ENCODE measurements at regions not wholly inside any gene's neighbourhood (a gene's known extent, or its start where the extent isn't known, plus 50 kb on each side); places are given as distances from the start of the nearest gene placed in this dataset.

DNA sequence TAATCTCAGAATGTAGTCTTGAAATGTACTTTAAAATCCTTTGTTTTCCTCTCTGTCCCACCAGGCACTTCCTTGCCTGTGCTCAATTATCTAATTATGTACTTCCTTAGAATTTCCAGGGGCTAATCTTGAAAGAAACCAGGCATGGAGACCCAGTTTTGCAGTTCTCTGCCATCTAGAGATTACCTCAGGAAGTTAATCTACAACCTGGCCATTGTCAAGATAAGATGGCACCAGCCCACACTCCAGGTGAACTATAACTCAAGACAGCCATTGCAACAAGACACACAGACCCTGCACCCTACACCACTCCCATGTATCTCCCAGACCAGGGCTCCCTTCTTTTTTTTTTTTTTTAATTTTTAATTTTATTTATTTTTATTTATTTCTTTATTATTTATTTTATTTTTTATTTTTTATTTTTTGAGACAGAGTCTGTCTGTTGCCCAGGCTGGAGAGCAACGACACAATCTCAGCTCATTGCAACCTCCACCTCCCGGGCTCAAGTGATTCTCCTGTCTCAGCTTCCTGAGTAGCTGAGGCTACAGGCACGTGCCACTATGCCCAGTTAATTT, 85.9 kb upstream of the TRIM24 start:
- in situ Hi-C loops (cut with MboI) = no loop called here
- FAIRE-seq (no peak), ATAC-seq (no peak), DNase-seq (ENCODE audit: low read depth, low spot score) (no peak)
- no peaks in the 10 kb centered on the region for H3K36me3 ChIP-seq (ENCODE audit: control insufficient read depth in 2 of 2, insufficient read depth in 2 of 2, low read length in 1 of 2)
- H3K4me1 ChIP-seq (ENCODE audit: control insufficient read depth, insufficient read depth, low read length) = no peaks in the 10 kb centered on the region
- H3K9me3 ChIP-seq (replicated peaks; ENCODE audit: control insufficient read depth, insufficient read depth, low read length) = no peaks in the 10 kb centered on the region; the same call in 2 of the 3 replicates
- BruUV-seq (replicated peaks) = no TSS peak
- ChIA-PET CTCF (no interaction called here), POLR2A (interaction anchor here (0.7 kb wide), 1 partner anchor 421 kb away, joined by 4 read pairs; no protein-coding TSS in a partner anchor), RAD21 (ENCODE audit: unreplicated experiment) (no interaction called here), SMC1A (ENCODE audit: uncharacterized antibody, unreplicated experiment) (no interaction called here)
- H4K20me1 ChIP-seq (ENCODE audit: control insufficient read depth, insufficient read depth) = no peaks in the 10 kb centered on the region
- no peak overlapping the region for H2AFZ ChIP-seq (ENCODE audit: control insufficient read depth, low read depth, low read length)
- H3K27me3 ChIP-seq (replicated peaks in 1 of 2; ENCODE audit: control insufficient read depth in 2 of 2, insufficient read depth in 2 of 2, low read length in 1 of 2) = no peaks in the 10 kb centered on the region
- H3K79me2 ChIP-seq (ENCODE audit: control insufficient read depth, insufficient read depth, low read length) = no peaks in the 10 kb centered on the region
- 20% methylated on average over 3 of the region's 3 CpGs for WGBS (ENCODE audit: insufficient coverage, insufficient replicate concordance, low lambda C conversion rate, missing lambda C conversion rate)
- intact Hi-C loops (cut with micrococcal nuclease; ENCODE audit: unreplicated experiment) = no loop called here
- H3K27ac ChIP-seq (ENCODE audit: control insufficient read depth, insufficient read depth) = no peak overlapping the region
- TF ChIP-seq SIN3A (IDR thresholded peaks at IDR 0.05; ENCODE audit: low read depth, low read length) (no peak), RUNX3 (IDR thresholded peaks at IDR 0.05; ENCODE audit: low read length) (no peak), CBFB (IDR thresholded peaks at IDR 0.05; ENCODE audit: low read depth) (no peak), GABPA (IDR thresholded peaks at IDR 0.05; ENCODE audit: low read depth) (no peak), POLR2AphosphoS5 (IDR thresholded peaks at IDR 0.05; ENCODE audit: low read length) (no peak), FOXK2 (IDR thresholded peaks at IDR 0.05) (no peak), IKZF1 (conservative IDR thresholded peaks at IDR 0.05) (no peak), TCF3 (IDR thresholded peaks at IDR 0.05; ENCODE audit: borderline replicate concordance, insufficient read depth, low read depth, low read length) (no peak), ZNF384 (IDR thresholded peaks at IDR 0.05; ENCODE audit: borderline replicate concordance, low read depth, low read length) (no peak), RAD21 (IDR thresholded peaks at IDR 0.05; ENCODE audit: insufficient read depth, low read depth, low read length) (no peak), YBX1 (IDR thresholded peaks at IDR 0.05) (no peak)
- TF ChIP-seq, protein P1, sequence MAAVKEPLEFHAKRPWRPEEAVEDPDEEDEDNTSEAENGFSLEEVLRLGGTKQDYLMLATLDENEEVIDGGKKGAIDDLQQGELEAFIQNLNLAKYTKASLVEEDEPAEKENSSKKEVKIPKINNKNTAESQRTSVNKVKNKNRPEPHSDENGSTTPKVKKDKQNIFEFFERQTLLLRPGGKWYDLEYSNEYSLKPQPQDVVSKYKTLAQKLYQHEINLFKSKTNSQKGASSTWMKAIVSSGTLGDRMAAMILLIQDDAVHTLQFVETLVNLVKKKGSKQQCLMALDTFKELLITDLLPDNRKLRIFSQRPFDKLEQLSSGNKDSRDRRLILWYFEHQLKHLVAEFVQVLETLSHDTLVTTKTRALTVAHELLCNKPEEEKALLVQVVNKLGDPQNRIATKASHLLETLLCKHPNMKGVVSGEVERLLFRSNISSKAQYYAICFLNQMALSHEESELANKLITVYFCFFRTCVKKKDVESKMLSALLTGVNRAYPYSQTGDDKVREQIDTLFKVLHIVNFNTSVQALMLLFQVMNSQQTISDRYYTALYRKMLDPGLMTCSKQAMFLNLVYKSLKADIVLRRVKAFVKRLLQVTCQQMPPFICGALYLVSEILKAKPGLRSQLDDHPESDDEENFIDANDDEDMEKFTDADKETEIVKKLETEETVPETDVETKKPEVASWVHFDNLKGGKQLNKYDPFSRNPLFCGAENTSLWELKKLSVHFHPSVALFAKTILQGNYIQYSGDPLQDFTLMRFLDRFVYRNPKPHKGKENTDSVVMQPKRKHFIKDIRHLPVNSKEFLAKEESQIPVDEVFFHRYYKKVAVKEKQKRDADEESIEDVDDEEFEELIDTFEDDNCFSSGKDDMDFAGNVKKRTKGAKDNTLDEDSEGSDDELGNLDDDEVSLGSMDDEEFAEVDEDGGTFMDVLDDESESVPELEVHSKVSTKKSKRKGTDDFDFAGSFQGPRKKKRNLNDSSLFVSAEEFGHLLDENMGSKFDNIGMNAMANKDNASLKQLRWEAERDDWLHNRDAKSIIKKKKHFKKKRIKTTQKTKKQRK (IDR thresholded peaks at IDR 0.05; ENCODE audit: low read depth, low read length) = no peak
- TF ChIP-seq, protein P2, sequence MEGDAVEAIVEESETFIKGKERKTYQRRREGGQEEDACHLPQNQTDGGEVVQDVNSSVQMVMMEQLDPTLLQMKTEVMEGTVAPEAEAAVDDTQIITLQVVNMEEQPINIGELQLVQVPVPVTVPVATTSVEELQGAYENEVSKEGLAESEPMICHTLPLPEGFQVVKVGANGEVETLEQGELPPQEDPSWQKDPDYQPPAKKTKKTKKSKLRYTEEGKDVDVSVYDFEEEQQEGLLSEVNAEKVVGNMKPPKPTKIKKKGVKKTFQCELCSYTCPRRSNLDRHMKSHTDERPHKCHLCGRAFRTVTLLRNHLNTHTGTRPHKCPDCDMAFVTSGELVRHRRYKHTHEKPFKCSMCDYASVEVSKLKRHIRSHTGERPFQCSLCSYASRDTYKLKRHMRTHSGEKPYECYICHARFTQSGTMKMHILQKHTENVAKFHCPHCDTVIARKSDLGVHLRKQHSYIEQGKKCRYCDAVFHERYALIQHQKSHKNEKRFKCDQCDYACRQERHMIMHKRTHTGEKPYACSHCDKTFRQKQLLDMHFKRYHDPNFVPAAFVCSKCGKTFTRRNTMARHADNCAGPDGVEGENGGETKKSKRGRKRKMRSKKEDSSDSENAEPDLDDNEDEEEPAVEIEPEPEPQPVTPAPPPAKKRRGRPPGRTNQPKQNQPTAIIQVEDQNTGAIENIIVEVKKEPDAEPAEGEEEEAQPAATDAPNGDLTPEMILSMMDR (IDR thresholded peaks at IDR 0.05 in 2 of 3, conservative IDR thresholded peaks at IDR 0.05 in 1 of 3; ENCODE audit: control insufficient read depth in 2 of 3, extremely low read depth in 1 of 3, insufficient read depth in 1 of 3, low read depth in 3 of 3, low read length in 3 of 3) = no peak
- H3K4me3 ChIP-seq = no peak overlapping the region
- no peak overlapping the region for H3K9ac ChIP-seq (ENCODE audit: control insufficient read depth, insufficient read depth, low read length)
- no peak overlapping the region for H3K4me2 ChIP-seq (ENCODE audit: control insufficient read depth, insufficient read depth)
